HL-60 (cell line): ENCODE measurements at regions not wholly inside any gene's neighbourhood (a gene's known extent, or its start where the extent isn't known, plus 50 kb on each side); places are given as distances from the start of the nearest gene placed in this dataset.

Experiments
- DNase-seq, 2 experiments: peaks; one replicate each; pipeline ENCODE4 v3.0.0-alpha.2; 2010 to 2020; ENCODE audit warnings: low read depth in 1 of 2, low spot score in 1 of 2
- H3K27ac ChIP-seq: fragments of 250-450 bp; sonication (Bioruptor Pico); replicated peaks from 2 replicates; pipeline ENCODE4 v1.5.1; 2020; ENCODE audit warnings: mild to moderate bottlenecking, moderate library complexity
- H3K27me3 ChIP-seq: fragments of 250-450 bp; sonication (Bioruptor Pico); 2 replicates; pipeline ENCODE4 v1.5.1; 2021; ENCODE audit warnings: mild to moderate bottlenecking, moderate library complexity; ENCODE audit not compliant: insufficient read depth, poor library complexity, severe bottlenecking
- H3K4me3 ChIP-seq: replicated peaks from 2 replicates; pipeline ENCODE4 v1.5.1; 2011; ENCODE audit warnings: mild to moderate bottlenecking, control low read depth, low read length; ENCODE audit not compliant: insufficient read depth
- CTCF ChIP-seq: IDR thresholded peaks from one replicate; pipeline ENCODE4 v1.5.1; 2011; ENCODE audit warnings: low read length, control low read depth, inconsistent platforms; ENCODE audit not compliant: insufficient read depth
- GABPA ChIP-seq: IDR thresholded peaks from 2 replicates; pipeline ENCODE4 v1.6.1; 2012; ENCODE audit warnings: low read depth
- POLR2AphosphoS5 ChIP-seq: IDR thresholded peaks from 2 replicates; pipeline ENCODE4 v1.6.1; 2012; ENCODE audit warnings: low read depth
- REST ChIP-seq: IDR thresholded peaks from 2 replicates; pipeline ENCODE4 v1.6.1; 2012; ENCODE audit warnings: low read depth; ENCODE audit not compliant: insufficient replicate concordance
- SPI1 ChIP-seq: IDR thresholded peaks from 2 replicates; pipeline ENCODE4 v1.6.1; 2012; ENCODE audit warnings: low read depth, mild to moderate bottlenecking, borderline replicate concordance

- no peak overlapping the region for H3K27ac ChIP-seq
- H3K4me3 ChIP-seq, result no peak overlapping the region
- DNase-seq, result no peak
- no peaks in the 10 kb centered on the region for H3K27me3 ChIP-seq
- TF ChIP-seq GABPA (no peak), POLR2AphosphoS5 (no peak), SPI1 (no peak)
Measured at GRCh38 chr1:237999426-238000052, 108.8 kb upstream of the ZP4 start.

GRCh38 chr1:237998581-237998980 is 107.9 kb upstream of the ZP4 start:
- Histone ChIP-seq H3K27ac (no peak overlapping the region), H3K27me3 (no peaks in the 10 kb centered on the region), H3K4me3 (no peak overlapping the region)
- TF ChIP-seq POLR2AphosphoS5 (no peak), SPI1 (no peak), REST (no peak), CTCF (no peak), GABPA (no peak)
- DNase-seq, result no peak

- H3K4me3 ChIP-seq, result no peak overlapping the region
- DNase-seq, result no peak
- no peak overlapping the region for H3K27ac ChIP-seq
- H3K27me3 ChIP-seq, result no peaks in the 10 kb centered on the region
- TF ChIP-seq CTCF, result no peak
- no peak for TF ChIP-seq SPI1
- TF ChIP-seq GABPA, result no peak
- no peak for TF ChIP-seq POLR2AphosphoS5
Measured at GRCh38 chr1:237983496-237983895, 92.8 kb upstream of the ZP4 start.

GRCh38 chr1:237981223-237981622 is 90.5 kb upstream of the ZP4 start:
- Histone ChIP-seq H3K4me3 (no peak overlapping the region), H3K27ac (no peak overlapping the region), H3K27me3 (no peaks in the 10 kb centered on the region)
- DNase-seq, result no peak
- TF ChIP-seq SPI1 (no peak), GABPA (no peak), POLR2AphosphoS5 (no peak), REST (no peak), CTCF (no peak)
